OCI-LY3 (cell line): ENCODE measurements at regions not wholly inside any gene's neighbourhood (a gene's known extent, or its start where the extent isn't known, plus 50 kb on each side); places are given as distances from the start of the nearest gene placed in this dataset.
A peak's percentile ranks its signal among the peaks of the same experiment; 100 is the strongest.

Experiments
- H2AFZ ChIP-seq: fragments of 200-600, 300-600 bp; shearing (Covaris generic); 2 replicates; pipeline ENCODE4 v1.6.0; 2014; ENCODE audit warnings: antibody characterized with exemption, low read depth, low read length
- H3K27ac ChIP-seq: fragments of 200-600, 300-600 bp; sonication (generic); 2 replicates; pipeline ENCODE4 v1.5.1; 2014; ENCODE audit warnings: mild to moderate bottlenecking, low read length, moderate library complexity, mixed read lengths
- H3K27me3 ChIP-seq: fragments of 200-600, 300-600 bp; sonication (generic); 2 replicates; pipeline ENCODE4 v1.6.1; 2014; ENCODE audit warnings: low read depth, low read length, mixed read lengths
- H3K36me3 ChIP-seq: fragments of 200-600, 300-600 bp; sonication (generic); replicated peaks from 2 replicates; pipeline ENCODE3; 2014; ENCODE audit warnings: low read depth, low read length, mixed read lengths
- H3K4me1 ChIP-seq: fragments of 300-600, 200-600 bp; sonication (generic); 2 replicates; pipeline ENCODE4 v1.6.1; 2014; ENCODE audit warnings: low read length, mixed read lengths
- H3K4me2 ChIP-seq: fragments of 200-600, 300-600 bp; sonication (generic); 2 replicates; pipeline ENCODE4 v1.6.1; 2014; ENCODE audit warnings: low read length, mixed read lengths
- H3K4me3 ChIP-seq: fragments of 300-600, 200-600 bp; sonication (generic); 2 replicates; pipeline ENCODE4 v1.5.1; 2014; ENCODE audit warnings: antibody characterized with exemption, mild to moderate bottlenecking, low read length, moderate library complexity
- H3K79me2 ChIP-seq: fragments of 300-600, 200-600 bp; shearing (Covaris generic); 2 replicates; pipeline ENCODE4 v1.6.1; 2014; ENCODE audit warnings: mild to moderate bottlenecking, low read length, mixed read lengths
- H3K9ac ChIP-seq: fragments of 300-600, 200-600 bp; shearing (Covaris generic); 2 replicates; pipeline ENCODE4 v1.6.0; 2014; ENCODE audit warnings: mild to moderate bottlenecking, low read length, moderate library complexity
- H3K9me3 ChIP-seq: fragments of 200-600, 300-600 bp; shearing (Covaris generic); 2 replicates; pipeline ENCODE4 v1.6.1; 2014; ENCODE audit warnings: low read length, mixed read lengths; ENCODE audit not compliant: insufficient read depth
- H4K20me1 ChIP-seq: fragments of 200-600, 300-600 bp; sonication (generic); 2 replicates; pipeline ENCODE4 v1.6.1; 2016; ENCODE audit warnings: low read length, mixed read lengths; ENCODE audit not compliant: insufficient read depth
- EZH2phosphoT487 ChIP-seq: fragments of 200-600 bp; shearing (Covaris generic); IDR thresholded peaks from 2 replicates; pipeline ENCODE4 v1.6.1; 2018; ENCODE audit warnings: antibody characterized with exemption, mixed run types, low read depth
- TF ChIP-seq, protein P1 (sequence below): fragments of 200-600, 300-600 bp; sonication (generic); IDR thresholded peaks from 2 replicates; pipeline ENCODE4 v1.5.1; 2014; ENCODE audit warnings: antibody characterized with exemption, low read length, low read depth

DNA sequence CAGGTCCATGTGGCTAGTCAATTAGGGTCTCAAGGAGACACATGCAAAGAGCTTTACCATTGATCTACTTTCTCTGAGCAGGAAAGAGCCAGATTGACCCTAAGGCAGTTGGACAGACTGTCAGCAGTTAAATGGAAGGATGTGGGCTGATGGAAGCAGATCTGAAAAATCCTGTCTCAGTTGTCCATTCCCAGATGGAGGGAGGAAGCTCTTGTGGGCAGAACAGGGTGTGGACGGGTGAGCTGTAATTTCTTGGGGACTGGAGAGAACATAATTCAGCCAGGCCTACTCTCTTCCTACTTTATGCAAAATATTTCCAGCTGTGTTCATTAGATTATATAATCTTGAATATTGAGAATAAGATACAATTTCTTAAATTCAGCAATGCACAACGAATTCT, 163.6 kb downstream of the GNAT3 start:
- H3K4me1 ChIP-seq, result peaks cover 24% of the 10 kb centered on the region
- H4K20me1 ChIP-seq, result no peaks in the 10 kb centered on the region
- no peaks in the 10 kb centered on the region for H3K27me3 ChIP-seq
- H3K9ac ChIP-seq, result no peak overlapping the region
- H3K27ac ChIP-seq, result no peak overlapping the region
- H2AFZ ChIP-seq, result no peak overlapping the region
- no peaks in the 10 kb centered on the region for H3K9me3 ChIP-seq
- TF ChIP-seq EZH2phosphoT487, result no peak
- TF ChIP-seq, protein P1, sequence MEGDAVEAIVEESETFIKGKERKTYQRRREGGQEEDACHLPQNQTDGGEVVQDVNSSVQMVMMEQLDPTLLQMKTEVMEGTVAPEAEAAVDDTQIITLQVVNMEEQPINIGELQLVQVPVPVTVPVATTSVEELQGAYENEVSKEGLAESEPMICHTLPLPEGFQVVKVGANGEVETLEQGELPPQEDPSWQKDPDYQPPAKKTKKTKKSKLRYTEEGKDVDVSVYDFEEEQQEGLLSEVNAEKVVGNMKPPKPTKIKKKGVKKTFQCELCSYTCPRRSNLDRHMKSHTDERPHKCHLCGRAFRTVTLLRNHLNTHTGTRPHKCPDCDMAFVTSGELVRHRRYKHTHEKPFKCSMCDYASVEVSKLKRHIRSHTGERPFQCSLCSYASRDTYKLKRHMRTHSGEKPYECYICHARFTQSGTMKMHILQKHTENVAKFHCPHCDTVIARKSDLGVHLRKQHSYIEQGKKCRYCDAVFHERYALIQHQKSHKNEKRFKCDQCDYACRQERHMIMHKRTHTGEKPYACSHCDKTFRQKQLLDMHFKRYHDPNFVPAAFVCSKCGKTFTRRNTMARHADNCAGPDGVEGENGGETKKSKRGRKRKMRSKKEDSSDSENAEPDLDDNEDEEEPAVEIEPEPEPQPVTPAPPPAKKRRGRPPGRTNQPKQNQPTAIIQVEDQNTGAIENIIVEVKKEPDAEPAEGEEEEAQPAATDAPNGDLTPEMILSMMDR, result no peak
- no peak overlapping the region for H3K4me3 ChIP-seq
- H3K36me3 ChIP-seq, result no peaks in the 10 kb centered on the region
- H3K79me2 ChIP-seq, result no peaks in the 10 kb centered on the region
- H3K4me2 ChIP-seq, result no peak overlapping the region

DNA sequence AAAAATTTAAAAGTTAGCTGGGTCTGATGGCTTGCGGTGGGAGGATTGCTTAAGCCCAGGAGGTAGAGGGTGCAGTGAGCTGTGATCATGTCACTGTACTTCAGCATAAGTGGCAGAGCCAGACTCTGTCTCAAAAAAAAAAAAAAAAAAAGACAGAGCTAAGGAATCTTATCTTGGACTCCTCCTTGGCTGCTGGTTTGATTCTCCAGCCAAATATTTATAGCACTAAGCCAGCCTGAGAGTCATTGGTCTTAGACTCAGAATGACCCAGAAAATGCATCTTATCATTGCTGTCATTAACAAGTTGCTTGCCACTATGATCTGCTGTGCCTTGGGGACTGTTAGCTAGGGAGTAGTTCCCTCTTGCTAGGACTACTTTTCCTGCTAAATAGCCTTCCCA, 164.7 kb downstream of the GNAT3 start:
- Histone ChIP-seq H4K20me1 (no peaks in the 10 kb centered on the region), H3K79me2 (no peaks in the 10 kb centered on the region), H3K4me1 (peaks cover 24% of the 10 kb centered on the region), H3K4me3 (no peak overlapping the region), H3K27ac (peak overlapping the region; percentile 39; the same call in 1 of the 2 replicates), H3K9me3 (no peaks in the 10 kb centered on the region), H3K4me2 (peak overlapping the region; percentile 47), H3K36me3 (no peaks in the 10 kb centered on the region), H2AFZ (no peak overlapping the region), H3K9ac (no peak overlapping the region), H3K27me3 (no peaks in the 10 kb centered on the region)
- TF ChIP-seq EZH2phosphoT487, result no peak
- TF ChIP-seq, protein P1, result no peak

DNA sequence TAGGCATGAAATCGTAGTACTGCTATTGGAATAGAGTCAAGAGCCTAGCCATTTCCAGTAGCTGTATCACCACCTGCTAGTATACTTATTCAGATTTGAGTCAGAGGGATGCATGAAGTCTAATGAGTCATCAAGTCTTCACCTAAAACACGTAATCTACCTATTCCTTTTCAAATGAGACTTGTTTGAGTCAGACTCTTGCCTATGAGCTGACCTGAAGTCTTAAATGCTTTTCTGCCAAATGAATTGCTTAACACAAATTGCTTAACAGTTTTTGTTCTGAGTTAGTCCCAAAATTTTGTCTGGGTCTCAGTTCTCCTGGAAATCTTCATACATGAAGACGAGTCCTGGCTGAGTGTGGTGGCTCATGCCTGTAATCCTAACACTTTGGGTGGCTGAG, 165.2 kb downstream of the GNAT3 start:
- Histone ChIP-seq H2AFZ (no peak overlapping the region), H3K79me2 (no peaks in the 10 kb centered on the region), H3K4me2 (peak overlapping the region; percentile 47), H3K9me3 (no peaks in the 10 kb centered on the region), H3K27me3 (no peaks in the 10 kb centered on the region), H3K27ac (peak overlapping the region; percentile 39; the same call in 1 of the 2 replicates), H4K20me1 (no peaks in the 10 kb centered on the region), H3K36me3 (no peaks in the 10 kb centered on the region), H3K9ac (no peak overlapping the region), H3K4me3 (no peak overlapping the region), H3K4me1 (peaks cover 24% of the 10 kb centered on the region)
- TF ChIP-seq, protein P1, result no peak
- no peak for TF ChIP-seq EZH2phosphoT487

DNA sequence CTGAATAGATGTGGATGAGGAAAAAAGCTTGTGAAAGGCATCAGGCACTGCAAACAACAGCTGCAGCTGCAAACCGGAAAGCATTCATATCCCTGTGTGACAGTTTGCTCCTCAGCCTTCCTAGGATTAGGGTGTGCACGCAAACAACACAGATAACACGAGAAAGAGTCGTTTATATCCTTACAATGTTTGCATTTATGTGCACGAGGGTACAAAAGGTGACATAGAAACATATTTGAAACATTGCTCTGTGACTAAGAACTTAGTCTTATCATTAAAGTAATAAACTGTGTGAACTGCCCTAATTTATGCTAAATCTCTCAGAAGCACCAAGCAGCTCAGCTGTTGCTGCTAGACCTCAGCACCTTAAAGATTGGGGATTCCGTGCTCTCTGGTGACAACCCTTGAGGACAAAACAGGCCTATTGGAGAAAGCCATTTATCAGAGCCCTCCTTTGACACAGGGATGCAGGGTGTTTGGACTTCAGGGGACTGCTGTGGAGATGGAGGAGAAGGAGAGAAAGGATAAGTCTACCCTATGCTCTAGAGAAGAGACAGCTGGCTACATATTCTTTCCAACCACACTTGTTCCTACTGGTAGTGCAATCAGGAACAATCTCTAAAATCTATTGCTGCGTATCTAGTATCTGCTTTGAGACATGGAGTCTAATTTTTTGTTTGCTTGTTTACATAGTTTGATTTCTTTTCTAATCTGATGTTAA, 176.2 kb downstream of the GNAT3 start:
- H3K36me3 ChIP-seq, result no peaks in the 10 kb centered on the region
- H4K20me1 ChIP-seq, result no peaks in the 10 kb centered on the region
- H3K9ac ChIP-seq, result no peak overlapping the region
- no peaks in the 10 kb centered on the region for H3K27me3 ChIP-seq
- H3K4me1 ChIP-seq, result no peaks in the 10 kb centered on the region
- no peak overlapping the region; the same call in 1 of the 2 replicates for H2AFZ ChIP-seq
- no peak overlapping the region for H3K4me3 ChIP-seq
- TF ChIP-seq EZH2phosphoT487, result no peak
- TF ChIP-seq, protein P1, result no peak
- no peak overlapping the region for H3K27ac ChIP-seq
- no peaks in the 10 kb centered on the region for H3K9me3 ChIP-seq
- H3K79me2 ChIP-seq, result no peaks in the 10 kb centered on the region
- H3K4me2 ChIP-seq, result no peak overlapping the region
